ENCODE measurements at regions not wholly inside any gene's neighbourhood (a gene's known extent, or its start where the extent isn't known, plus 50 kb on each side); places are given as distances from the start of the nearest gene placed in this dataset.

GRCh38 chr10:128367807-128368206, 241.6 kb upstream of the MKI67 start:
- TF ChIP-seq POLR2AphosphoS5 (IDR thresholded peaks at IDR 0.05; ENCODE audit: low read depth, low read length) = no peak
- TF ChIP-seq, protein P1, sequence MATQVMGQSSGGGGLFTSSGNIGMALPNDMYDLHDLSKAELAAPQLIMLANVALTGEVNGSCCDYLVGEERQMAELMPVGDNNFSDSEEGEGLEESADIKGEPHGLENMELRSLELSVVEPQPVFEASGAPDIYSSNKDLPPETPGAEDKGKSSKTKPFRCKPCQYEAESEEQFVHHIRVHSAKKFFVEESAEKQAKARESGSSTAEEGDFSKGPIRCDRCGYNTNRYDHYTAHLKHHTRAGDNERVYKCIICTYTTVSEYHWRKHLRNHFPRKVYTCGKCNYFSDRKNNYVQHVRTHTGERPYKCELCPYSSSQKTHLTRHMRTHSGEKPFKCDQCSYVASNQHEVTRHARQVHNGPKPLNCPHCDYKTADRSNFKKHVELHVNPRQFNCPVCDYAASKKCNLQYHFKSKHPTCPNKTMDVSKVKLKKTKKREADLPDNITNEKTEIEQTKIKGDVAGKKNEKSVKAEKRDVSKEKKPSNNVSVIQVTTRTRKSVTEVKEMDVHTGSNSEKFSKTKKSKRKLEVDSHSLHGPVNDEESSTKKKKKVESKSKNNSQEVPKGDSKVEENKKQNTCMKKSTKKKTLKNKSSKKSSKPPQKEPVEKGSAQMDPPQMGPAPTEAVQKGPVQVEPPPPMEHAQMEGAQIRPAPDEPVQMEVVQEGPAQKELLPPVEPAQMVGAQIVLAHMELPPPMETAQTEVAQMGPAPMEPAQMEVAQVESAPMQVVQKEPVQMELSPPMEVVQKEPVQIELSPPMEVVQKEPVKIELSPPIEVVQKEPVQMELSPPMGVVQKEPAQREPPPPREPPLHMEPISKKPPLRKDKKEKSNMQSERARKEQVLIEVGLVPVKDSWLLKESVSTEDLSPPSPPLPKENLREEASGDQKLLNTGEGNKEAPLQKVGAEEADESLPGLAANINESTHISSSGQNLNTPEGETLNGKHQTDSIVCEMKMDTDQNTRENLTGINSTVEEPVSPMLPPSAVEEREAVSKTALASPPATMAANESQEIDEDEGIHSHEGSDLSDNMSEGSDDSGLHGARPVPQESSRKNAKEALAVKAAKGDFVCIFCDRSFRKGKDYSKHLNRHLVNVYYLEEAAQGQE (IDR thresholded peaks at IDR 0.05; ENCODE audit: insufficient read depth in 1 of 2, low read depth in 2 of 2, low read length in 2 of 2) = no peak
- no peak for TF ChIP-seq FOXP2 (optimal IDR thresholded peaks at IDR 0.05; ENCODE audit: borderline replicate concordance, extremely low read depth, extremely low read length, insufficient read depth)
- TF ChIP-seq SIN3A (IDR thresholded peaks at IDR 0.05; ENCODE audit: borderline replicate concordance, insufficient read depth, low read length) = no peak
- TF ChIP-seq TAF1 (IDR thresholded peaks at IDR 0.05; ENCODE audit: borderline replicate concordance, insufficient read depth, low read length) = no peak

DNA sequence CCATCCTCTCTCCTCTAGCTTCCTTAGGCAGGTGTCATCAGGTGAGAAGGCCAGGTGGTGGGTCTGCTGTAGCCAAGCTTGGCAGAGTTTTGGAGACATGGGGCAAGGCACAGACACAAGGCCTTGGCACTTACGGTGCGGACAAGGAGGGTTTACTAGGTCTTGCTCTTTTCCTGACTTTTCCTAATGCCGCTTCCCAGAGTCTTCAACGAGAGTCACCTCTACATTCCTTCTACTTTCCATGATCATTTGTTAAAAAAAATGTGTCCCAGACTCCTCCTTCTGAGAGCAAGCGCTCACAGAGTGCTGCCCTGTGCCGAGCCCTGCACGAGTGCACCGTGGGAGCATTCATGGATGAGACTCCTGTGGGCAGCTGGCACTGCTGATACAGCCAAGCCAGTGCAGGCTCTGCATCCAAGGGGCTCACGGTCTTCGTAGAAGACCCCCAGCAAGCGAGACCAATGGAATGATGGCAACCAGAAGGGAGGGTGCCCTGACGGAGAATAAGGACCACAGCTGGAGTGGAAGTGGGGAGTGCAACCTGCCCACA, 243.0 kb upstream of the MKI67 start:
- TF ChIP-seq POLR2AphosphoS5 (IDR thresholded peaks at IDR 0.05; ENCODE audit: low read depth, low read length) = no peak
- TF ChIP-seq, protein P1 (IDR thresholded peaks at IDR 0.05; ENCODE audit: insufficient read depth in 1 of 2, low read depth in 2 of 2, low read length in 2 of 2) = no peak

DNA sequence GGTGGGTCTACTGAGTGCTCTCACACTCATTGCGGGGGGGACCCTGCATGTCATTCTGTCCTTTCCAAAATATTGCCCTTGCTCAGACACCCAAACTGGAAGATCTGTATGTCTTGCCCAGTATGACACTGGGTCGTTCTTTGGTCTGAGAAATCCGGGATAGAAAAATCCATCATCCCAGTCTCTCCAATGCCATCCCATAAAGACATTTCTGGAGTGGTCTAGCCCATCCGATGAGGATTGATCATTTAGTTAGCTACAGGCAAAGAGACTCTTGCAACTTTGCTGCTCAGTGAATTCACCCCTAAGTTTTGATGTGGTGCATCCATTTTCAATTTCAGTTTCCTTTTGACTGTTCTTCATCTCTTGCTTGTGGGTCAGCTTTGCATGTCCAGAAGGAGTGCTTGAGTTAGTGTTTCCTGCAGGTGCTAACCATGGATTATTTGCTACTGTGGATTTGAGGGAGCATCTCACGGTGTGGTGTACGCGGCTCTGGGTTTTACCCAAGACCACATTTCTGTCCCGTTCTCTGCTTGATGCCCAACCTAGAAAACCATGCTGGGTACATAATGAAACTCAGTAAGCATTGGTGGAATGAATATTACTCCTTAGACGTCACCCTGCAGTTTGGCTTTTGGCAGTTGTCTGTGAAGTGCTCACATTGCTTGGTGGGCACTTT, 247.0 kb upstream of the MKI67 start:
- TF ChIP-seq, protein P1 (IDR thresholded peaks at IDR 0.05; ENCODE audit: insufficient read depth in 1 of 2, low read depth in 2 of 2, low read length in 2 of 2) = no peak
- no peak for TF ChIP-seq FOXP2 (optimal IDR thresholded peaks at IDR 0.05; ENCODE audit: borderline replicate concordance, extremely low read depth, extremely low read length, insufficient read depth)
- no peak for TF ChIP-seq POLR2AphosphoS5 (IDR thresholded peaks at IDR 0.05; ENCODE audit: low read depth, low read length)
- no peak for TF ChIP-seq SIN3A (IDR thresholded peaks at IDR 0.05; ENCODE audit: borderline replicate concordance, insufficient read depth, low read length)
- TF ChIP-seq TAF1 (IDR thresholded peaks at IDR 0.05; ENCODE audit: borderline replicate concordance, insufficient read depth, low read length) = no peak

DNA sequence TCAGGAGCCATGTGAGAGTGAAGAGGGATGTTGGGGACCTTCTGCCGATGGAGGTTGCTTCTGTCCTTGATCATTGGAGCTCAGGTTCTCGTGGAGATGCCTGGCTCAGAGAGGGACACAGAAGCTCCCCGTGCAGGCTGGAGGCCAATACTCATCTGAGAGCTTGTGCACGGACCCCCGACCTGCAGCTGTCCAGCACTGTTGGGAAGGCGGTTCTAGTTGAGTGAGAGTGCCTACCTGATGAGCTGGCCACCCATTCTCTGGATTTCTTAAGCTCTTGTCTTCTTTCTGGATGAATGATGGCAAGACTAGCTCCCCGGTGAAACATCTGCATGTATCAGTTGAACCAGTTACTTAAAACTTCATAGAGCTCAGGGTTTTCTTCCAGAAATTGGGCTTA, 247.6 kb upstream of the MKI67 start:
- TF ChIP-seq POLR2AphosphoS5 (IDR thresholded peaks at IDR 0.05; ENCODE audit: low read depth, low read length) = no peak
- TF ChIP-seq FOXP2 (optimal IDR thresholded peaks at IDR 0.05; ENCODE audit: borderline replicate concordance, extremely low read depth, extremely low read length, insufficient read depth) = no peak
- TF ChIP-seq, protein P1 (IDR thresholded peaks at IDR 0.05; ENCODE audit: insufficient read depth in 1 of 2, low read depth in 2 of 2, low read length in 2 of 2) = no peak
- no peak for TF ChIP-seq TAF1 (IDR thresholded peaks at IDR 0.05; ENCODE audit: borderline replicate concordance, insufficient read depth, low read length)
- TF ChIP-seq SIN3A (IDR thresholded peaks at IDR 0.05; ENCODE audit: borderline replicate concordance, insufficient read depth, low read length) = no peak

All from PFSK-1 (cell line).